Neural cell (in vitro differentiated cells): ENCODE measurements at regions not wholly inside any gene's neighbourhood (a gene's known extent, or its start where the extent isn't known, plus 50 kb on each side); places are given as distances from the start of the nearest gene placed in this dataset.

Experiments
- H2AFZ ChIP-seq: fragments of 200-600, 300-800 bp; sonication (generic), shearing (Covaris generic); 2 replicates; pipeline ENCODE4 v1.6.0; 2014; ENCODE audit warnings: low read depth, mild to moderate bottlenecking, antibody characterized with exemption, low read length, moderate library complexity
- H3F3A ChIP-seq: fragments of 200-600 bp; shearing (Covaris generic); 2 replicates; pipeline ENCODE4 v1.6.1; 2016; ENCODE audit warnings: mild to moderate bottlenecking, moderate library complexity, mixed read lengths, antibody characterized with exemption, low read length; ENCODE audit not compliant: insufficient read depth, poor library complexity, severe bottlenecking
- H3K27ac ChIP-seq: fragments of 200-600, 300-800 bp; sonication (generic), shearing (Covaris generic); 2 replicates; pipeline ENCODE4 v1.5.1; 2014; ENCODE audit warnings: mild to moderate bottlenecking, low read length, moderate library complexity
- H3K27me3 ChIP-seq: fragments of 300-800, 200-600 bp; sonication (generic), shearing (Covaris generic); 2 replicates; pipeline ENCODE4 v1.6.0; 2014; ENCODE audit warnings: mild to moderate bottlenecking, low read depth, low read length, moderate library complexity; ENCODE audit not compliant: insufficient read depth
- H3K36me3 ChIP-seq: fragments of 300-800, 200-600 bp; sonication (generic), shearing (Covaris generic); 2 replicates; pipeline ENCODE4 v1.5.1; 2014; ENCODE audit warnings: mild to moderate bottlenecking, antibody characterized with exemption, low read length, moderate library complexity; ENCODE audit not compliant: insufficient read depth
- H3K4me2 ChIP-seq: fragments of 300-800, 200-600 bp; sonication (generic), shearing (Covaris generic); 2 replicates; pipeline ENCODE4 v1.6.0; 2014; ENCODE audit warnings: mild to moderate bottlenecking, low read length
- H3K4me3 ChIP-seq: fragments of 300-800, 200-600 bp; sonication (generic), shearing (Covaris generic); 2 replicates; pipeline ENCODE4 v1.5.1; 2014; ENCODE audit warnings: mild to moderate bottlenecking, low read length, moderate library complexity
- H3K79me2 ChIP-seq: fragments of 200-600 bp; shearing (Covaris generic); replicated peaks from 2 replicates; pipeline ENCODE4 v1.6.0; 2014; ENCODE audit warnings: mild to moderate bottlenecking, low read length, moderate library complexity; ENCODE audit not compliant: insufficient read depth
- H3K9ac ChIP-seq: fragments of 300-800, 200-600 bp; sonication (generic), shearing (Covaris generic); 2 replicates; pipeline ENCODE4 v1.6.1; 2016; ENCODE audit warnings: mild to moderate bottlenecking, low read length, mixed read lengths
- H3K9me2 ChIP-seq: fragments of 200-600 bp; shearing (Covaris generic); 2 replicates; pipeline ENCODE4 v1.6.1; 2016; ENCODE audit warnings: mild to moderate bottlenecking, low read length, mixed read lengths; ENCODE audit not compliant: insufficient read depth
- H3K9me3 ChIP-seq: fragments of 200-600, 300-800 bp; sonication (generic), shearing (Covaris generic); 2 replicates; pipeline ENCODE4 v1.6.1; 2016; ENCODE audit warnings: mild to moderate bottlenecking, mixed run types, low read length, moderate library complexity, mixed read lengths
- H4K20me1 ChIP-seq: fragments of 200-600 bp; shearing (Covaris generic); 2 replicates; pipeline ENCODE4 v1.6.1; 2016; ENCODE audit warnings: mild to moderate bottlenecking, mixed run types; ENCODE audit not compliant: insufficient read depth
- CTCF ChIP-seq: fragments of 450-650 bp; IDR thresholded peaks from 2 replicates; pipeline ENCODE4 v1.5.1; 2014; ENCODE audit warnings: antibody characterized with exemption, mild to moderate bottlenecking, moderate library complexity; ENCODE audit not compliant: poor library complexity, severe bottlenecking
- EP300 ChIP-seq: fragments of 450-650 bp; conservative IDR thresholded peaks from 2 replicates; pipeline ENCODE4 v1.6.1; 2014; ENCODE audit warnings: antibody characterized with exemption, mild to moderate bottlenecking, moderate library complexity; ENCODE audit not compliant: poor library complexity, severe bottlenecking
- EZH2 ChIP-seq: fragments of 200-600, 300-800 bp; shearing (Covaris generic), sonication (generic); IDR thresholded peaks from 2 replicates; pipeline ENCODE4 v1.6.1; 2014; ENCODE audit warnings: antibody characterized with exemption, low read length, borderline replicate concordance, mild to moderate bottlenecking; ENCODE audit not compliant: insufficient read depth, poor library complexity, severe bottlenecking
- MXI1 ChIP-seq: fragments of 450-650 bp; conservative IDR thresholded peaks from 2 replicates; pipeline ENCODE4 v1.6.1; 2014; ENCODE audit warnings: antibody characterized with exemption, mild to moderate bottlenecking; ENCODE audit not compliant: poor library complexity, severe bottlenecking
- POLR2AphosphoS5 ChIP-seq: IDR thresholded peaks from 2 replicates; pipeline ENCODE4 v1.6.1; 2012
- RAD21 ChIP-seq: fragments of 450-650 bp; conservative IDR thresholded peaks from 2 replicates; pipeline ENCODE4 v1.6.1; 2014; ENCODE audit warnings: antibody characterized with exemption, mild to moderate bottlenecking, moderate library complexity
- REST ChIP-seq: IDR thresholded peaks from 2 replicates; pipeline ENCODE4 v1.6.1; 2012; ENCODE audit warnings: borderline replicate concordance
- SMC3 ChIP-seq: fragments of 450-650 bp; conservative IDR thresholded peaks from 2 replicates; pipeline ENCODE4 v1.6.1; 2014; ENCODE audit warnings: antibody characterized with exemption, mild to moderate bottlenecking, moderate library complexity; ENCODE audit not compliant: poor library complexity
- TAF1 ChIP-seq: IDR thresholded peaks from 2 replicates; pipeline ENCODE4 v1.6.1; 2012; ENCODE audit warnings: low read depth

- H3K4me2 ChIP-seq: no peak overlapping the region
- H3K27me3 ChIP-seq: no peaks in the 10 kb centered on the region
- TF ChIP-seq MXI1: no peak
- no peak for TF ChIP-seq REST
- no peak for TF ChIP-seq POLR2AphosphoS5
- TF ChIP-seq SMC3: no peak
- no peak for TF ChIP-seq EP300
- TF ChIP-seq CTCF: no peak
- no peak for TF ChIP-seq EZH2
- TF ChIP-seq TAF1: no peak
- TF ChIP-seq RAD21: no peak
- no peaks in the 10 kb centered on the region for H4K20me1 ChIP-seq
- no peaks in the 10 kb centered on the region for H3K79me2 ChIP-seq
- no peaks in the 10 kb centered on the region for H3K9me2 ChIP-seq
- H3K9ac ChIP-seq: no peak overlapping the region
- H3K27ac ChIP-seq: no peak overlapping the region
- H3K4me3 ChIP-seq: no peak overlapping the region
- no peak overlapping the region for H2AFZ ChIP-seq
- no peaks in the 10 kb centered on the region for H3K9me3 ChIP-seq
- no peaks in the 10 kb centered on the region for H3K36me3 ChIP-seq
- H3F3A ChIP-seq: no peaks in the 10 kb centered on the region
Observed at GRCh38 chr3:80079886-80080285, 312.1 kb upstream of the ROBO1 start.

GRCh38 chr3:80068459-80068858, 300.7 kb upstream of the ROBO1 start:
- no peaks in the 10 kb centered on the region for H3K9me3 ChIP-seq
- H3F3A ChIP-seq: no peaks in the 10 kb centered on the region
- no peak overlapping the region for H3K4me2 ChIP-seq
- H3K36me3 ChIP-seq: no peaks in the 10 kb centered on the region
- no peaks in the 10 kb centered on the region for H3K79me2 ChIP-seq
- TF ChIP-seq TAF1 (no peak), REST (no peak), CTCF (no peak), POLR2AphosphoS5 (no peak), EZH2 (no peak), MXI1 (no peak), SMC3 (no peak), RAD21 (no peak), EP300 (no peak)
- H3K9me2 ChIP-seq: no peaks in the 10 kb centered on the region
- no peak overlapping the region for H3K9ac ChIP-seq
- H3K27me3 ChIP-seq: no peaks in the 10 kb centered on the region
- no peaks in the 10 kb centered on the region for H4K20me1 ChIP-seq
- no peak overlapping the region for H2AFZ ChIP-seq
- no peak overlapping the region for H3K4me3 ChIP-seq
- no peak overlapping the region for H3K27ac ChIP-seq
